H9 (cell line): ENCODE measurements at regions not wholly inside any gene's neighbourhood (a gene's known extent, or its start where the extent isn't known, plus 50 kb on each side); places are given as distances from the start of the nearest gene placed in this dataset.

ENCODE experiments used
- DNase-seq: peaks from one replicate; pipeline ENCODE4 v3.0.0-alpha.2; 2017
- H2AFZ ChIP-seq: one replicate; pipeline ENCODE4 v1.6.1; 2013; ENCODE audit warnings: mild to moderate bottlenecking, low read length, control low read depth, moderate library complexity
- H2AK5ac ChIP-seq: 2 replicates; pipeline ENCODE4 v1.6.1; 2013; ENCODE audit warnings: low read length, control low read depth, mixed read lengths; ENCODE audit not compliant: insufficient read length
- H2BK120ac ChIP-seq: one replicate; pipeline ENCODE4 v1.6.1; 2013; ENCODE audit warnings: low read depth, mild to moderate bottlenecking, low read length, control low read depth, inconsistent platforms; ENCODE audit not compliant: poor library complexity, severe bottlenecking
- H2BK12ac ChIP-seq: 2 replicates; pipeline ENCODE4 v1.6.1; 2013; ENCODE audit warnings: low read length, control low read depth, mixed read lengths, low read depth; ENCODE audit not compliant: insufficient read length
- H2BK15ac ChIP-seq: 2 replicates; pipeline ENCODE4 v1.6.1; 2013; ENCODE audit warnings: low read depth, low read length, control low read depth
- H2BK20ac ChIP-seq: one replicate; pipeline ENCODE4 v1.6.1; 2013; ENCODE audit warnings: low read depth, mild to moderate bottlenecking, low read length, control low read depth, inconsistent platforms; ENCODE audit not compliant: poor library complexity, severe bottlenecking
- H2BK5ac ChIP-seq: 2 replicates; pipeline ENCODE4 v1.6.1; 2013; ENCODE audit warnings: low read length, control low read depth, mixed read lengths; ENCODE audit not compliant: insufficient read length
- H3K14ac ChIP-seq: 2 replicates; pipeline ENCODE4 v1.6.1; 2013; ENCODE audit warnings: low read length, control low read depth; ENCODE audit not compliant: insufficient read depth
- H3K18ac ChIP-seq: 2 replicates; pipeline ENCODE4 v1.6.1; 2013; ENCODE audit warnings: low read depth, mild to moderate bottlenecking, mixed read lengths, low read length, control low read depth; ENCODE audit not compliant: insufficient read length
- H3K23ac ChIP-seq: 2 replicates; pipeline ENCODE4 v1.6.1; 2013; ENCODE audit warnings: low read length, control low read depth, mixed read lengths, low read depth; ENCODE audit not compliant: insufficient read length
- H3K23me2 ChIP-seq: 2 replicates; pipeline ENCODE4 v1.6.1; 2013; ENCODE audit warnings: low read depth, mild to moderate bottlenecking, mixed read lengths, low read length, control low read depth; ENCODE audit not compliant: insufficient read length, poor library complexity, severe bottlenecking
- H3K27ac ChIP-seq: 2 replicates; pipeline ENCODE4 v1.5.1; 2013; ENCODE audit warnings: low read length, control low read depth, mixed read lengths, low read depth; ENCODE audit not compliant: insufficient read length
- H3K27me3 ChIP-seq: 2 replicates; pipeline ENCODE4 v1.6.1; 2013; ENCODE audit warnings: low read length, control low read depth, inconsistent platforms; ENCODE audit not compliant: insufficient read depth
- H3K4ac ChIP-seq: 2 replicates; pipeline ENCODE4 v1.6.1; 2013; ENCODE audit warnings: low read depth, mild to moderate bottlenecking, control low read depth, inconsistent platforms, low read length, moderate library complexity
- H3K4me1 ChIP-seq: 2 replicates; pipeline ENCODE4 v1.6.1; 2013; ENCODE audit warnings: low read length, control low read depth, inconsistent platforms; ENCODE audit not compliant: insufficient read depth
- H3K4me2 ChIP-seq: 2 replicates; pipeline ENCODE4 v1.6.1; 2013; ENCODE audit warnings: low read length, control low read depth, mixed read lengths; ENCODE audit not compliant: insufficient read length, insufficient read depth
- H3K56ac ChIP-seq: 2 replicates; pipeline ENCODE4 v1.6.1; 2013; ENCODE audit warnings: low read depth, mild to moderate bottlenecking, mixed read lengths, low read length, control low read depth; ENCODE audit not compliant: insufficient read length
- H3K79me1 ChIP-seq: 2 replicates; pipeline ENCODE4 v1.6.1; 2013; ENCODE audit warnings: low read depth, mild to moderate bottlenecking, moderate library complexity, low read length, control low read depth, inconsistent platforms; ENCODE audit not compliant: insufficient read depth, poor library complexity, severe bottlenecking
- H3K79me2 ChIP-seq: 2 replicates; pipeline ENCODE4 v1.6.1; 2013; ENCODE audit warnings: low read length, control low read depth, inconsistent platforms; ENCODE audit not compliant: insufficient read depth
- H3K9ac ChIP-seq: 2 replicates; pipeline ENCODE4 v1.6.1; 2013; ENCODE audit warnings: low read length, control low read depth, mixed read lengths; ENCODE audit not compliant: insufficient read length; ENCODE audit errors: extremely low read depth
- H3K9me3 ChIP-seq: one replicate; pipeline ENCODE4 v1.6.1; 2013; ENCODE audit warnings: low read depth, low read length, inconsistent platforms; ENCODE audit not compliant: control insufficient read depth
- H3T11ph ChIP-seq: one replicate; pipeline ENCODE4 v1.6.1; 2013; ENCODE audit warnings: mild to moderate bottlenecking, low read length, control low read depth, inconsistent platforms
- H4K20me1 ChIP-seq: one replicate; pipeline ENCODE4 v1.6.1; 2013; ENCODE audit not compliant: control insufficient read depth, insufficient read length, insufficient read depth
- H4K5ac ChIP-seq: 2 replicates; pipeline ENCODE4 v1.6.1; 2013; ENCODE audit warnings: low read depth, mild to moderate bottlenecking, mixed read lengths, low read length, control low read depth; ENCODE audit not compliant: insufficient read length
- H4K8ac ChIP-seq: replicated peaks from 2 replicates; pipeline ENCODE4 v1.6.1; 2013; ENCODE audit warnings: low read length, control low read depth, mixed read lengths, low read depth; ENCODE audit not compliant: insufficient read length
- H4K91ac ChIP-seq: 2 replicates; pipeline ENCODE4 v1.6.1; 2013; ENCODE audit warnings: low read depth, mild to moderate bottlenecking, moderate library complexity, mixed read lengths, low read length, control low read depth; ENCODE audit not compliant: insufficient read length
- H3K27ac Mint-ChIP-seq, 3 experiments: 2 replicates in 2 of 3; 3 replicates in 1 of 3; pipeline ENCODE4 v1.8.0; 2020 to 2021; ENCODE audit warnings: mixed read lengths in 3 of 3, mild to moderate bottlenecking in 1 of 3, moderate library complexity in 1 of 3
- H3K27me3 Mint-ChIP-seq: 2 replicates; pipeline ENCODE4 v1.8.0; 2021; ENCODE audit warnings: low read depth, mild to moderate bottlenecking, moderate library complexity, mixed read lengths
- H3K36me3 Mint-ChIP-seq, 3 experiments: 2 replicates in 2 of 3; 3 replicates in 1 of 3; pipeline ENCODE4 v1.8.0; 2020 to 2021; ENCODE audit warnings: low read depth in 3 of 3, mixed read lengths in 3 of 3; ENCODE audit not compliant: insufficient read depth in 1 of 3
- H3K4me1 Mint-ChIP-seq, 2 experiments: 2 replicates each; pipeline ENCODE4 v1.8.0; 2020; ENCODE audit warnings: mixed read lengths in 2 of 2
- H3K4me3 Mint-ChIP-seq, 2 experiments: 2 replicates in 1 of 2; 3 replicates in 1 of 2; pipeline ENCODE4 v1.8.0; 2020 to 2021; ENCODE audit warnings: mild to moderate bottlenecking in 2 of 2, mixed read lengths in 2 of 2, moderate library complexity in 1 of 2
- H3K9me3 Mint-ChIP-seq, 2 experiments: 2 replicates in 1 of 2; 3 replicates in 1 of 2; pipeline ENCODE4 v1.8.0; 2020; ENCODE audit warnings: mild to moderate bottlenecking in 2 of 2, mixed read lengths in 2 of 2, moderate library complexity in 1 of 2
- WGBS: extraction: QIAGEN DNeasy Blood & Tissue Kit; methylation state at CpG from one replicate; pipeline ENCODE4 v1.1.7; 2013; ENCODE audit warnings: missing lambda C conversion rate, low lambda C conversion rate, mixed read lengths; ENCODE audit not compliant: insufficient read length; ENCODE audit errors: extremely low coverage; 5-methylcytosine and 5-hydroxymethylcytosine counted together
- TF ChIP-seq, protein P1 (sequence below): fragments of 200-600 bp; sonication (generic); conservative IDR thresholded peaks from 3 replicates; pipeline ENCODE4 v1.8.0; 2021; ENCODE audit warnings: antibody characterized with exemption, mild to moderate bottlenecking

DNA sequence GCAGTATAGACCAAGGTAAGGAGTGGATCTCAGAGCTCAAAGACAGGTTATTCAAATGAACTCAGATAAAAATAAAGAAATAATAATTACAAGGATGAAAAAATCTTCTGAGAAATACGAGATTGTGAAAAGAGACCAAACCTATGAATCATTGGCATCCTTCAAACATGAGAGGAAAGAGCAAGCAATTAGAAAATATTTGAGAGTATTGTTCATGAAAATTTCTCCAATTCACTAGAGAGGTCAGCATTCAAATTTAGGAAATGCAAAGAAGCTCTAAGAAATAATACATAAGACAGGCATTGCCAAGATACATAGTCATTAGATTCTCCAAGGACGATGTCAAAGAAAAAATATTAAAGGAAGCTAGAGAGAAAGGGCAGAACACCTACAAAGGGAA is 93.5 kb upstream of the GALNTL6 start:
- Histone ChIP-seq H3K56ac (no peak overlapping the region), H3K79me1 (no peaks in the 10 kb centered on the region), H2BK120ac (no peak overlapping the region), H2AK5ac (no peak overlapping the region), H3T11ph (no peak overlapping the region), H3K14ac (no peak overlapping the region), H3K4ac (no peak overlapping the region), H2BK5ac (no peak overlapping the region), H3K4me2 (no peak overlapping the region), H4K5ac (no peak overlapping the region), H4K20me1 (no peaks in the 10 kb centered on the region), H2BK20ac (no peak overlapping the region), H2AFZ (no peak overlapping the region), H3K79me2 (no peaks in the 10 kb centered on the region), H4K91ac (no peak overlapping the region), H3K9ac (no peak overlapping the region), H2BK15ac (no peak overlapping the region), H3K4me1 (no peaks in the 10 kb centered on the region), H3K27me3 (no peaks in the 10 kb centered on the region), H3K9me3 (no peaks in the 10 kb centered on the region), H3K23me2 (no peaks in the 10 kb centered on the region), H3K27ac (no peak overlapping the region), H3K23ac (no peak overlapping the region), H2BK12ac (no peak overlapping the region), H3K18ac (no peak overlapping the region), H4K8ac (no peak overlapping the region)
- Mint-ChIP-seq H3K9me3 (peaks cover 0 to 7% of the 10 kb centered on the region in 2 experiments; a peak in 4 of 5 replicates), H3K36me3 (no peaks in the 10 kb centered on the region), H3K4me1 (no peaks in the 10 kb centered on the region; a peak in 2 of 4 replicates), H3K27me3 (no peaks in the 10 kb centered on the region), H3K27ac (no peak overlapping the region), H3K4me3 (no peak overlapping the region)
- DNase-seq: no peak
- WGBS: no CpG with 5 or more reads among the region's 2 CpGs
- TF ChIP-seq, protein P1, sequence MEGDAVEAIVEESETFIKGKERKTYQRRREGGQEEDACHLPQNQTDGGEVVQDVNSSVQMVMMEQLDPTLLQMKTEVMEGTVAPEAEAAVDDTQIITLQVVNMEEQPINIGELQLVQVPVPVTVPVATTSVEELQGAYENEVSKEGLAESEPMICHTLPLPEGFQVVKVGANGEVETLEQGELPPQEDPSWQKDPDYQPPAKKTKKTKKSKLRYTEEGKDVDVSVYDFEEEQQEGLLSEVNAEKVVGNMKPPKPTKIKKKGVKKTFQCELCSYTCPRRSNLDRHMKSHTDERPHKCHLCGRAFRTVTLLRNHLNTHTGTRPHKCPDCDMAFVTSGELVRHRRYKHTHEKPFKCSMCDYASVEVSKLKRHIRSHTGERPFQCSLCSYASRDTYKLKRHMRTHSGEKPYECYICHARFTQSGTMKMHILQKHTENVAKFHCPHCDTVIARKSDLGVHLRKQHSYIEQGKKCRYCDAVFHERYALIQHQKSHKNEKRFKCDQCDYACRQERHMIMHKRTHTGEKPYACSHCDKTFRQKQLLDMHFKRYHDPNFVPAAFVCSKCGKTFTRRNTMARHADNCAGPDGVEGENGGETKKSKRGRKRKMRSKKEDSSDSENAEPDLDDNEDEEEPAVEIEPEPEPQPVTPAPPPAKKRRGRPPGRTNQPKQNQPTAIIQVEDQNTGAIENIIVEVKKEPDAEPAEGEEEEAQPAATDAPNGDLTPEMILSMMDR: no peak
